Mesenchymal stem cell (in vitro differentiated cells and primary cell): ENCODE measurements at regions not wholly inside any gene's neighbourhood (a gene's known extent, or its start where the extent isn't known, plus 50 kb on each side); places are given as distances from the start of the nearest gene placed in this dataset.

Experiments
- DNase-seq: peaks from one replicate; pipeline ENCODE4 v3.0.0-alpha.2; 2013
- H2AFZ ChIP-seq: one replicate; pipeline ENCODE4 v1.6.1; 2013; ENCODE audit warnings: low read depth, mild to moderate bottlenecking, control low read depth, inconsistent platforms, low read length, moderate library complexity
- H2AK5ac ChIP-seq: 2 replicates; pipeline ENCODE4 v1.6.1; 2013; ENCODE audit warnings: low read length, moderate library complexity, mild to moderate bottlenecking, inconsistent platforms; ENCODE audit not compliant: severe bottlenecking
- H2BK120ac ChIP-seq: one replicate; pipeline ENCODE4 v1.6.1; 2013; ENCODE audit warnings: low read depth, mild to moderate bottlenecking, inconsistent platforms, low read length, moderate library complexity
- H2BK12ac ChIP-seq, 2 experiments: one replicate each; pipeline ENCODE4 v1.6.1; 2013; ENCODE audit warnings: inconsistent platforms in 2 of 2, low read length in 2 of 2, mild to moderate bottlenecking in 2 of 2, moderate library complexity in 2 of 2, control low read depth in 1 of 2
- H2BK15ac ChIP-seq: one replicate; pipeline ENCODE4 v1.6.1; 2013; ENCODE audit warnings: mild to moderate bottlenecking, low read depth, inconsistent platforms; ENCODE audit not compliant: poor library complexity, severe bottlenecking
- H2BK5ac ChIP-seq: 2 replicates; pipeline ENCODE4 v1.6.1; 2013; ENCODE audit warnings: low read depth, mild to moderate bottlenecking, low read length, control low read depth, inconsistent platforms; ENCODE audit not compliant: poor library complexity, severe bottlenecking
- H3K14ac ChIP-seq, 2 experiments: one replicate each; pipeline ENCODE4 v1.6.1; 2013; ENCODE audit warnings: inconsistent platforms in 2 of 2, low read length in 2 of 2, control low read depth in 1 of 2, mild to moderate bottlenecking in 1 of 2, moderate library complexity in 1 of 2
- H3K18ac ChIP-seq, 2 experiments: one replicate each; pipeline ENCODE4 v1.6.1; 2013; ENCODE audit warnings: inconsistent platforms in 2 of 2, low read length in 2 of 2, control low read depth in 1 of 2, low read depth in 1 of 2, mild to moderate bottlenecking in 1 of 2
- H3K23ac ChIP-seq, 2 experiments: one replicate each; pipeline ENCODE4 v1.6.1; 2013; ENCODE audit warnings: inconsistent platforms in 2 of 2, low read length in 2 of 2, mild to moderate bottlenecking in 2 of 2, moderate library complexity in 2 of 2, control low read depth in 1 of 2
- H3K27ac ChIP-seq: 2 replicates; pipeline ENCODE4 v1.5.1; 2013; ENCODE audit warnings: mild to moderate bottlenecking, moderate library complexity, low read length, control low read depth, inconsistent platforms; ENCODE audit not compliant: poor library complexity, severe bottlenecking
- H3K27me3 ChIP-seq, 2 experiments: 2 replicates each; pipeline versions ENCODE4 v1.6.1 to v1.7.0; 2013; ENCODE audit warnings: low read length in 2 of 2, mild to moderate bottlenecking in 2 of 2, moderate library complexity in 2 of 2, control low read depth in 1 of 2, inconsistent platforms in 1 of 2; ENCODE audit not compliant: control insufficient read depth in 1 of 2, insufficient read depth in 1 of 2
- H3K36me3 ChIP-seq, 2 experiments: 2 replicates each; pipeline versions ENCODE4 v1.6.1 to v1.7.0; 2013; ENCODE audit warnings: low read length in 2 of 2, control low read depth in 1 of 2, inconsistent platforms in 1 of 2, low read depth in 1 of 2, mild to moderate bottlenecking in 1 of 2; ENCODE audit not compliant: insufficient read depth in 2 of 2, control insufficient read depth in 1 of 2
- H3K4ac ChIP-seq, 2 experiments: one replicate each; pipeline ENCODE4 v1.6.1; 2013; ENCODE audit warnings: inconsistent platforms in 2 of 2, low read length in 2 of 2, mild to moderate bottlenecking in 2 of 2, moderate library complexity in 2 of 2, control low read depth in 1 of 2, low read depth in 1 of 2
- H3K4me1 ChIP-seq: 2 replicates; pipeline ENCODE4 v1.6.1; 2013; ENCODE audit warnings: low read depth, low read length, control low read depth; ENCODE audit not compliant: control insufficient read depth, insufficient read depth
- H3K4me2 ChIP-seq: 2 replicates; pipeline ENCODE4 v1.6.1; 2013; ENCODE audit warnings: low read length, mild to moderate bottlenecking, inconsistent platforms; ENCODE audit not compliant: poor library complexity, severe bottlenecking
- H3K4me3 ChIP-seq, 2 experiments: 2 replicates each; pipeline versions ENCODE4 v1.5.1 to v1.7.0; 2013; ENCODE audit warnings: low read length in 2 of 2, mild to moderate bottlenecking in 2 of 2, control low read depth in 1 of 2, low read depth in 1 of 2; ENCODE audit not compliant: insufficient read depth in 1 of 2
- H3K79me1 ChIP-seq: replicated peaks from 2 replicates; pipeline ENCODE4 v1.6.1; 2013; ENCODE audit warnings: mild to moderate bottlenecking, control low read depth, low read length, inconsistent platforms; ENCODE audit not compliant: poor library complexity, severe bottlenecking
- H3K9ac ChIP-seq: 2 replicates; pipeline ENCODE4 v1.7.0; 2013; ENCODE audit warnings: mild to moderate bottlenecking, low read length, moderate library complexity
- H3K9me3 ChIP-seq: 2 replicates; pipeline ENCODE4 v1.7.0; 2013; ENCODE audit warnings: mild to moderate bottlenecking, low read length; ENCODE audit not compliant: control insufficient read depth
- H4K8ac ChIP-seq: one replicate; pipeline ENCODE4 v1.6.1; 2013; ENCODE audit warnings: inconsistent platforms, mild to moderate bottlenecking, low read length, moderate library complexity
- H4K91ac ChIP-seq: one replicate; pipeline ENCODE4 v1.6.1; 2013; ENCODE audit warnings: mild to moderate bottlenecking, low read length, inconsistent platforms
- WGBS: methylation state at CpG from one replicate; pipeline ENCODE4 v1.1.7; 2013; ENCODE audit warnings: mixed read lengths; 5-methylcytosine and 5-hydroxymethylcytosine counted together

GRCh38 chr14:86179980-86180379 lies 650.0 kb downstream of the FLRT2 start:
- no peak overlapping the region for H4K91ac ChIP-seq
- no peak overlapping the region for H3K4me2 ChIP-seq
- no peaks in the 10 kb centered on the region for H3K4me1 ChIP-seq
- no peak overlapping the region for H3K4me3 ChIP-seq
- no peak for DNase-seq
- no peak overlapping the region for H2BK12ac ChIP-seq
- WGBS = 95% methylated on average over 6 of the region's 6 CpGs
- H3K9me3 ChIP-seq = no peaks in the 10 kb centered on the region
- no peak overlapping the region for H3K4ac ChIP-seq
- no peak overlapping the region for H3K14ac ChIP-seq
- H4K8ac ChIP-seq = no peak overlapping the region
- no peak overlapping the region for H2BK15ac ChIP-seq
- no peaks in the 10 kb centered on the region for H3K36me3 ChIP-seq
- H3K23ac ChIP-seq = no peak overlapping the region
- H2BK120ac ChIP-seq = no peak overlapping the region
- H3K27ac ChIP-seq = no peak overlapping the region
- no peak overlapping the region for H2AFZ ChIP-seq
- H3K79me1 ChIP-seq = no peaks in the 10 kb centered on the region
- no peak overlapping the region for H2BK5ac ChIP-seq
- no peak overlapping the region for H3K9ac ChIP-seq
- H3K18ac ChIP-seq = no peak overlapping the region
- no peak overlapping the region for H2AK5ac ChIP-seq
- no peaks in the 10 kb centered on the region for H3K27me3 ChIP-seq

DNA sequence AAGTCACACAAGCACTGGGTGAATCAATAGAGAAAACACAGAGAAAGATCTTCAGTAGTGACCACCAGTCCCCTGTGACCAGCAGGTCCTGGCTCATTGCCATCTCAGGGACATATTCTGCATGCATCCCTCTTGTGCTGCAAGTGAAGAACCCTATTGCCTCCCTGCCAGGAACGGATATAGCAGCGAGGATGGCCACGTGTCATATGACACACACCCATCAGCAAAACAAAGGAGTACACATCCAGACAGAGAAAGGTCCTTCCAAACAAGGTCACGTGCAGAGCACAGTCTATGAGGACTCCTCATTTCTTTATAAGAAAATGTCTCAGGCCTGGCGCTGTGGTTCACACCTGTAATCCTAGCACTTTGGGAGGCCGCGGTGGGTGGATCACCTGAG lies 638.4 kb downstream of the FLRT2 start:
- no peak overlapping the region for H2BK5ac ChIP-seq
- no peak overlapping the region for H4K91ac ChIP-seq
- H3K9me3 ChIP-seq = peaks cover 4% of the 10 kb centered on the region
- H2BK120ac ChIP-seq = no peak overlapping the region
- H3K4me2 ChIP-seq = no peak overlapping the region
- H2BK15ac ChIP-seq = no peak overlapping the region
- H3K4me3 ChIP-seq = no peak overlapping the region
- no peaks in the 10 kb centered on the region for H3K79me1 ChIP-seq
- 96% methylated on average over 7 of the region's 7 CpGs for WGBS
- no peaks in the 10 kb centered on the region for H3K27me3 ChIP-seq
- H3K14ac ChIP-seq = no peak overlapping the region
- H3K4ac ChIP-seq = no peak overlapping the region
- no peak overlapping the region for H3K18ac ChIP-seq
- H2AFZ ChIP-seq = peak overlapping the region; percentile 23
- H2AK5ac ChIP-seq = no peak overlapping the region
- no peak overlapping the region for H2BK12ac ChIP-seq
- H3K9ac ChIP-seq = no peak overlapping the region
- H3K4me1 ChIP-seq = no peaks in the 10 kb centered on the region
- H3K36me3 ChIP-seq = no peaks in the 10 kb centered on the region
- no peak overlapping the region for H3K23ac ChIP-seq
- no peak overlapping the region for H4K8ac ChIP-seq
- no peak overlapping the region for H3K27ac ChIP-seq
- no peak for DNase-seq

GRCh38 chr14:86166541-86166940 lies 636.6 kb downstream of the FLRT2 start:
- H3K9ac ChIP-seq = no peak overlapping the region
- no peak overlapping the region for H3K27ac ChIP-seq
- H3K18ac ChIP-seq = no peak overlapping the region
- no peak overlapping the region for H2BK15ac ChIP-seq
- no peak overlapping the region for H3K4ac ChIP-seq
- no peak overlapping the region for H3K14ac ChIP-seq
- WGBS = 65% methylated on average over 2 of the region's 2 CpGs
- no peaks in the 10 kb centered on the region for H3K4me1 ChIP-seq
- H4K91ac ChIP-seq = no peak overlapping the region
- no peak overlapping the region for H3K23ac ChIP-seq
- no peak overlapping the region for H3K4me2 ChIP-seq
- no peaks in the 10 kb centered on the region for H3K27me3 ChIP-seq
- H2BK12ac ChIP-seq = no peak overlapping the region
- H2AFZ ChIP-seq = no peak overlapping the region
- no peak overlapping the region for H2AK5ac ChIP-seq
- no peaks in the 10 kb centered on the region for H3K36me3 ChIP-seq
- H2BK5ac ChIP-seq = no peak overlapping the region
- no peak overlapping the region for H3K4me3 ChIP-seq
- no peak overlapping the region for H4K8ac ChIP-seq
- no peaks in the 10 kb centered on the region for H3K79me1 ChIP-seq
- H2BK120ac ChIP-seq = no peak overlapping the region
- H3K9me3 ChIP-seq = peaks cover 4% of the 10 kb centered on the region
- DNase-seq = no peak

GRCh38 chr14:86153480-86153879 lies 623.5 kb downstream of the FLRT2 start:
- DNase-seq = no peak
- no peak overlapping the region for H4K91ac ChIP-seq
- H2AFZ ChIP-seq = no peak overlapping the region
- no peak overlapping the region for H2BK5ac ChIP-seq
- H2BK120ac ChIP-seq = no peak overlapping the region
- H3K14ac ChIP-seq = no peak overlapping the region
- peaks cover 4% of the 10 kb centered on the region for H3K9me3 ChIP-seq
- no peaks in the 10 kb centered on the region for H3K27me3 ChIP-seq
- H3K9ac ChIP-seq = no peak overlapping the region
- no peak overlapping the region for H2BK15ac ChIP-seq
- no peak overlapping the region for H3K23ac ChIP-seq
- no peak overlapping the region for H3K4me3 ChIP-seq
- no peak overlapping the region for H3K27ac ChIP-seq
- no peak overlapping the region for H4K8ac ChIP-seq
- no peak overlapping the region for H2BK12ac ChIP-seq
- H3K4ac ChIP-seq = no peak overlapping the region
- no peak overlapping the region for H3K4me2 ChIP-seq
- no peaks in the 10 kb centered on the region for H3K4me1 ChIP-seq
- H3K79me1 ChIP-seq = no peaks in the 10 kb centered on the region
- H2AK5ac ChIP-seq = no peak overlapping the region
- H3K36me3 ChIP-seq = no peaks in the 10 kb centered on the region
- H3K18ac ChIP-seq = no peak overlapping the region
